ENCODE measurements at regions not wholly inside any gene's neighbourhood (a gene's known extent, or its start where the extent isn't known, plus 50 kb on each side); places are given as distances from the start of the nearest gene placed in this dataset.

DNA sequence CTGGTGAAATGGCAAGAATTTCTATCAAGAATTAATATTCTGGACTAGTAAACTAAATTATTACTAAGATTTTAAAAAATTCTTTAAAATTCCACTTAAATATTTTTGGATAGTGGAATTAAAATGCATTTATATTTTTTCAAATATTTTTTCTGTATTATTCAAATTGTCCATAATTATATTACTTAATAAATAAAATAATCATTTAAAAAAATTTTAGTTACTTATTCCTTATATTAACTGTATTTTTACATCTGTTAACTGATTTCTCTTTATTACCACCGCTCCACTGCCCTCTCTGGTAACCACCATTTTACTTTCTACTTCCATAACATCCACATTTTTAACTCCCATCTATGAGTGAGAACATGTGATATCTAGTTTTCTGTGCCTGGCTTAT is 828.4 kb downstream of the VGLL3 start:
- DNase-seq, result no peak

DNA sequence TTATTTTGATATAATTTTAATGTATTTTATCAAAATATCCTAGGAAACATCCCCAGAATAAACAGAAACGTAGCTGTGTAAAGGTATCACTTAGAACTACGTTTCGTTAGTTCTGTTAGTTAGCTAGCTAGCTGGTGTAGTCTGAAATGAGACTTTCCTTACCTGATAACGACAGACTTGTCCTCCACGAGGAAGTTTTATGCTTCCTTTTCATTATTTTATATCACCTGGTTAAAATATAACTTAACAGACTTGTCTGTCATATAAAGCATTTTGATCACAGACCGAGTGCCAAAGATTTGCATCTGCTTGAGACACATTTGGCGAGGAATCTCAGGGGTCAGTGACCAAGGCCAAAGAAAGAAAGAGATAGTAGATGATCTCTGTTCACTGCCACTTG is 829.5 kb downstream of the VGLL3 start:
- DNase-seq, result no peak

DNA sequence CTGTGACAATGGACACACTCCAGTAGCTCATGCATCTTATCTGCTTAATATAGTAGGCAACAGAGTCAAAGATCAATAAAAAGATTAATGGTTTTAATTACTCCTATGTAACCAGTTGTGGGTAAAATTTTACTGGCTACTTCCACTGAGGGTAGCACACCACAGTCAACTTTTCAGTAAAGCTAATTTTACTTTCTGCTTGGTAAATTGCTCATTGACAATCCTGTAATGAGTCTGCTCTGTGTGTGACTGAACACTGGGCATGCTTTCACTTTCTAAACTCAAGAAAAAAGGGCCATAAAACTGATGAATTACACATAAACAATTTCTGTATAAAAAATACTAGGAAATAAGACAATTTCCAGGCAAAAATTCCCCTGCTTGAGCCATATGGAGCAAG is 838.3 kb downstream of the VGLL3 start:
- DNase-seq, result no peak

DNA sequence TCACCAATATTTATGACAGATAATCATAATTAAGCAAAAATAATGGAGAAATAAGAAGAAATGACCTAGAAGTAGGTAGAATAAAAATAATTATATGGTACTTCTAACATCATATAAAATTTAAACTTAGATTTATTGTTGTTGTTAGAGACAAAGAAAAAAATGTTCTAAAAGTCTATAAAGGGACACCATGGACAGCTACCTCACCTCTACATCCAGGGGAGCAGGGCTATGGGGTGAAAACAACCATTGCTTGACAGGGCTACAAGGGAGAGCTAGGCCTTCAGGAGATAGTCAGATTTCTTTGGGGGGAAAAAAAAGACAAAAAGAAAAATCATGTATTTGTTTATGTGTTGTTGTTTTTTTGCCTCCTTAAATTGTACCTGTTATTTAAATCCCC is 841.9 kb downstream of the VGLL3 start:
- no peak for DNase-seq

DNA sequence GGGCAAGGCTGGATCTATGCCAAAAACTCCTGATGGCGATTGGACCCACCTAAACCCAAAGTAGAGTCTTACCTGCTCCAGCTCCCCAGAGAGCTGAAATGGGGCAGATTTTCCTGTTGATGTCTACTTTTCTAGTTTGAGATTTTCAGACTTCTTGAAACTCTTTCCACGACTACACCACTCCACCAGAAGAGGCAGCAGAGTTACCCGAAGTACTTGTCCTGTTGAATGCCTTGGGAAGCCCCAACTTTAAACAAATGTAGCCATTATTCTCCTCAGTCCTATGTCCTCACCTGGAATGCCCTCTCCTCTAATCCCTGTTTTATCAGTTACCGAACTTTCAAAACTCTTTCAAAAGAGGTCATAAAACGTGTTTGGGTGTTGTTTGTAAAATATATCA is 843.8 kb downstream of the VGLL3 start:
- DNase-seq, result no peak

DNA sequence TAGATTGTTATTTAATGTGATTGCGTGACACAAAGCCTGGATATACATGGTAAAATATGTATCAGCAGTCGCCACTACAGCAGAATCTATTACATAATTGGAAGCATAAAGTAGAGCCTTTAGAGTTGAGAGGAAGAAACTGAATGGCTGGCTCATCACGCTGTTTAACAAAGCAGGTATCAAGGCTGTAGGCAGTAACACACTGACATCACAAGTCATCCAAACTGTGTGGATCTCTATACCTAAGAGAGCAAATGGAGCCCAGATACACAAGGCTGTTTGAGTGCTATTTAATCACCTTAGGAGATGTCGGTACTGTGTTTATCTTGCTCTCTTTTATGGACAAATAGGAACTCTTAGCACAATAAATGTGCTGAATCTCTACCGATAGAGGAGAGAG is 864.4 kb downstream of the VGLL3 start:
- peak; percentile 4 for DNase-seq

Measured in NCI-H345 (cell line).